Ascending aorta (tissue), 2 donors: ENCODE measurements at regions not wholly inside any gene's neighbourhood (a gene's known extent, or its start where the extent isn't known, plus 50 kb on each side); places are given as distances from the start of the nearest gene placed in this dataset.

Source experiments
- DNase-seq, 2 donors: peaks; one replicate each; pipeline ENCODE4 v3.0.0-alpha.2; 2019; ENCODE audit warnings: low spot score in 2 of 2
- H3K27ac ChIP-seq, 2 donors: fragments of 200-600 bp; sonication (generic); one replicate each; pipeline ENCODE4 v1.5.1; 2016 to 2017; ENCODE audit warnings: mild to moderate bottlenecking in 1 of 2
- H3K27me3 ChIP-seq: fragments of 200-600 bp; sonication (generic); one replicate; pipeline ENCODE4 v1.5.1; 2017
- H3K36me3 ChIP-seq, 2 donors: fragments of 200-600 bp; sonication (generic); one replicate each; pipeline ENCODE4 v1.5.1; 2016
- H3K4me1 ChIP-seq, 2 donors: fragments of 200-600 bp; sonication (generic); one replicate each; pipeline ENCODE4 v1.5.1; 2016 to 2017; ENCODE audit warnings: mild to moderate bottlenecking in 1 of 2
- H3K4me3 ChIP-seq, 2 donors: fragments of 200-600 bp; sonication (generic); one replicate each; pipeline ENCODE4 v1.5.1; 2016 to 2017; ENCODE audit warnings: mild to moderate bottlenecking in 1 of 2
- H3K9me3 ChIP-seq, 2 donors: fragments of 200-600 bp; sonication (generic); one replicate each; pipeline ENCODE4 v1.5.1; 2016
- intact Hi-C: fragments of 100-400 bp; cut with DNase I; formaldehyde crosslinking; loops from one replicate; pipeline ENCODE4 v1.15.1; 2023
- TF ChIP-seq, protein P1 (sequence below), 3 experiments: fragments of 200-600 bp in 2 of 3; fragments of 450-650 bp in 1 of 3; sonication (generic) in 2 of 3; IDR thresholded peaks; one replicate each; pipeline ENCODE4 v1.5.1; 2016 to 2019; ENCODE audit warnings: antibody characterized with exemption in 3 of 3, mild to moderate bottlenecking in 1 of 3, moderate library complexity in 1 of 3

DNA sequence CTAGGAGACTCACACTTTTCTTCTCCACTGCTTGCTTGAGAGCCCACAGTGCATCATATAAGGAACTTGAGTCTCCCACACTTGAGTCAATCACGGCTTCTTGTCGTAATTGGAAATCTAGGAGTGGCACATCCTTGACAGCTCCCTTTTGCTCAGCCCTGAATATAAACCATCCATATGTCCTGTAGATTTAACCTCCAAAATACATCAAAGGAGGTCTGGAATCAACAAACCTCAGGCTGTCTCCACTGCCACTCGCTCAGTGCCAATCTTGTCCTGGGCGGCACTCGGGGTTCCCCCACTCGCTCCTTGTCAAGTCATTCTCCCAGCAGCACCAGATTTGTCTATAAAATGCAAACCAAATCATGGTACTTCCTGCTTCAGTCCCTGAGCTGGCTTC lies 84.4 kb upstream of the UQCRFS1 start:
- H3K9me3 ChIP-seq: no peaks in the 10 kb centered on the region
- no peak overlapping the region for H3K27ac ChIP-seq
- TF ChIP-seq, protein P1, sequence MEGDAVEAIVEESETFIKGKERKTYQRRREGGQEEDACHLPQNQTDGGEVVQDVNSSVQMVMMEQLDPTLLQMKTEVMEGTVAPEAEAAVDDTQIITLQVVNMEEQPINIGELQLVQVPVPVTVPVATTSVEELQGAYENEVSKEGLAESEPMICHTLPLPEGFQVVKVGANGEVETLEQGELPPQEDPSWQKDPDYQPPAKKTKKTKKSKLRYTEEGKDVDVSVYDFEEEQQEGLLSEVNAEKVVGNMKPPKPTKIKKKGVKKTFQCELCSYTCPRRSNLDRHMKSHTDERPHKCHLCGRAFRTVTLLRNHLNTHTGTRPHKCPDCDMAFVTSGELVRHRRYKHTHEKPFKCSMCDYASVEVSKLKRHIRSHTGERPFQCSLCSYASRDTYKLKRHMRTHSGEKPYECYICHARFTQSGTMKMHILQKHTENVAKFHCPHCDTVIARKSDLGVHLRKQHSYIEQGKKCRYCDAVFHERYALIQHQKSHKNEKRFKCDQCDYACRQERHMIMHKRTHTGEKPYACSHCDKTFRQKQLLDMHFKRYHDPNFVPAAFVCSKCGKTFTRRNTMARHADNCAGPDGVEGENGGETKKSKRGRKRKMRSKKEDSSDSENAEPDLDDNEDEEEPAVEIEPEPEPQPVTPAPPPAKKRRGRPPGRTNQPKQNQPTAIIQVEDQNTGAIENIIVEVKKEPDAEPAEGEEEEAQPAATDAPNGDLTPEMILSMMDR (IDR thresholded peaks at IDR 0.05): no peak
- no peak overlapping the region for H3K4me3 ChIP-seq
- no peak for DNase-seq
- no peaks in the 10 kb centered on the region for H3K4me1 ChIP-seq
- no peaks in the 10 kb centered on the region for H3K27me3 ChIP-seq
- no peaks in the 10 kb centered on the region for H3K36me3 ChIP-seq
- intact Hi-C loops: no loop called here

DNA sequence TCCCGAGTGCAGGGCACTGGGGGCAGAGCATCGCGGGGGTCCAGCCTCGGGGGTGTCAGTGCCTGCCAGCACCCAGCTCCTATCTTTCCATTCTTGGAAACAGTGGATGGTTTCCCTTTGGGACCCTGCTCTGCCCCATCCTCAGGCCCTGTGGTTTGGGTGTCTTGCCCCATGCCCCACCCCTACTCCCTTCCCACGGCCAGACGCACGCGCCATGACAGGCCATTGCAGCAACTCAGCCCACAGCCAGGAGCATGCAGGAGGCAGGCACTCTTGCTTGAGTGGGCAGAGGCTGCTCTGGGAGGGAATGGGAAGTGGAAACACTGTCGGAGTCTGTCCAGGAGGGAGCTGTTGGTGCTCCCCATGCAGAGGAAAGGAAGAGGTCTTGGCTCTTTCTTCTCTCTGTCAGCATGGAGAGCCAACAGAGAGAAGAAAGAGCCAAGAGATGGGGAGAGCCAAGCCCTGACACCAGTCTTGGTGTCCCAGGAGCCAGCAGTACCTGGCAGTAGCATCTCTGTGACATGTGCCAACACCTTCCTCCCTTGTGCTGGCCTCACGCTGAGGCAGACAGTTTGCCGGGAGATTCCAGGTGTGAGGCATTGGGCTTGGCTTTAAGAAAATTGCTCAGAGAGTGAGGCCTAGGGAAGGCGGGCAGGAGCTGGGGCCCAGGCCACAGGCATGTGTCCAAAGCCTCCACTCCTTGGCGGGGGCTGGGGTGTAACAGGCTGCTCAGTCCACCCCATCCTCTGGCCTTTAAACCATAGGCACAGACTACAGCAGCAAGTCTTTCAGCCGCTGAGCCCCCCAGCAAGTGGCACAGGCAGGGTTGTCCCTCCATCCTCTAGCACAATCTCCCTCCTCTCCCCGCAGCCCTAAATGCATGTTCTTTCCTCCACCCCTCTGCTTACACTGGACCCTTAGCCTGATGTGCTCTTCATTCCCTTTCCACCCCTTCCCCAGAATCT lies 86.7 kb upstream of the UQCRFS1 start:
- H3K4me3 ChIP-seq: no peak overlapping the region
- no peaks in the 10 kb centered on the region for H3K36me3 ChIP-seq
- no peaks in the 10 kb centered on the region for H3K9me3 ChIP-seq
- no peaks in the 10 kb centered on the region for H3K27me3 ChIP-seq
- intact Hi-C loops: no loop called here
- no peak overlapping the region for H3K27ac ChIP-seq
- TF ChIP-seq, protein P1 (IDR thresholded peaks at IDR 0.05): no peak
- no peaks in the 10 kb centered on the region for H3K4me1 ChIP-seq
- DNase-seq: no peak

DNA sequence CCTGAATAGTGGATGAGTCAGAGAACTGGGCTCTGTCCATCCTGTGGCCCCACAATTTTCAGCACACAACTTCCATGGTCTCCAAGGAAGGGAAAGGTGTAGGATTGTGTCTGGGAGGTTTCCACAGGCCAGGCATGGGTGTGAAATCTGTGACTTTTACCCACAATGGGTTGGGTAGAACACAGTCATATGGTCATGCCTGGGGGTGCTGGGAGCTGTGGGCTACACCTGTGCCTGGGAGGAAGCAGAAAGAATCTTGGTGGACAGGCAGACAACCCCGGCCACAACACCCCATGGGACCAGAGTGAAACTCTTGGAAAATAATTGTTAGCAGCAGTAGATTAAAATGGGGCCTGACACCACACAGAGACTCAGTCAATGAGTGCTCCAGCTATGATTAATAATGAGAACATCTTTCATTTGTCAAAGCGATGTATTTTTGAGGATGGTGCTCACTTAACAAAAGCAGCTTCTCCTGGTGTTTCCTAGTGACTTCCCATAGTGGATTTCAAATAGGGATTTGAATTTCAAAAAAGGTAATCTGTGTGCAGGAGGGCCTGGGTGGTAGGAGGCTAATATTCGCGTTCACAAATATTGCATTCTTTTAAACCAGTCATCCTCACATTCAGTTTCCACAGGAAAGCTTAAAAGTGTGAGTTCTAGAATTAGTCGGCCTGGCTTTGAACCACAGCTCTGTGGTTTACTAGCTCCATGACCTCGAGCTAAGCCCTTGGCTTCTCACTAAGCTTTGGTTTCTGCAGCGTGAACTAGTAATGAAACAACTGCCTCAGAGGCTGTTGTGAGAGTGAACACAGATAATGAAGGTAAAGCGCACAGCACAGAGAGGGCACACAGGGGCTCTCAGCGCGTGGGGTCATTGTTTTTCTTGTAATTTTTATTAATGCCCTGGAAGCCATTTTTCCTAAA lies 89.3 kb upstream of the UQCRFS1 start:
- TF ChIP-seq, protein P1 (IDR thresholded peaks at IDR 0.05): no peak
- Histone ChIP-seq H3K4me3 (no peak overlapping the region), H3K4me1 (no peaks in the 10 kb centered on the region), H3K27me3 (no peaks in the 10 kb centered on the region), H3K27ac (no peak overlapping the region), H3K36me3 (no peaks in the 10 kb centered on the region), H3K9me3 (no peaks in the 10 kb centered on the region)
- intact Hi-C loops: no loop called here
- no peak for DNase-seq

DNA sequence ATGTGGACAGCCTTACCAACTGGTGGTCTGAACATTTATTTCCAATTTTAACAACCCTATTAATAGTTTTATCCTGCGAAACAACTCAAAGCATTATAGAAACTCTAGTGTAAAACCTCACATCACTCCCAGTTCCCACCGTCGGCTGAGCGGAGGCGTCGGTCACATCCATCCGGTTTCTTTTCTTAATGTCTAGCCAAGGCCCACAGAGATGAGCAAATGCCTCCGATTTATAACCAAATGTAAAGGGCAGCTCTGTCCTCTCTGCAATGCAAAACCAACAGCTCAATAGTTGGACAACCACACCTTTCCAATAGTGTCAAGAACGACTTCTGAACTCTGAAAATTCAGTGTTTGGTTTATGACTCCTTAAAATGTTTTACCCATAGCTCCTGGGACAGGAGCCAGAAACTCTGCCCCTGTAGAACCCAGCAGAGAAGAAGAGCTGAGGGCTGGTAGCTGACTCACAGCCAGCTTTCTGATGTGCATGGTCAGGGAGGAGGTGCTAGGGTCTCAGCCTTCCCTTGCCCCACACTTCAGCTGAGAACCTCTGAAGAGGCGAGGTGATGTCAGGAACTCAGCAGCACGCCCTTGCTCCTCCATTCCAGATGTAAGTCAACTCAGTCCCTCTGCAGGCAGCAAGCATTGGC lies 90.2 kb upstream of the UQCRFS1 start:
- Histone ChIP-seq H3K9me3 (no peaks in the 10 kb centered on the region), H3K4me1 (no peaks in the 10 kb centered on the region), H3K27me3 (no peaks in the 10 kb centered on the region), H3K27ac (no peak overlapping the region), H3K36me3 (no peaks in the 10 kb centered on the region), H3K4me3 (no peak overlapping the region)
- TF ChIP-seq, protein P1 (IDR thresholded peaks at IDR 0.05): no peak
- intact Hi-C loops: no loop called here
- DNase-seq: no peak

DNA sequence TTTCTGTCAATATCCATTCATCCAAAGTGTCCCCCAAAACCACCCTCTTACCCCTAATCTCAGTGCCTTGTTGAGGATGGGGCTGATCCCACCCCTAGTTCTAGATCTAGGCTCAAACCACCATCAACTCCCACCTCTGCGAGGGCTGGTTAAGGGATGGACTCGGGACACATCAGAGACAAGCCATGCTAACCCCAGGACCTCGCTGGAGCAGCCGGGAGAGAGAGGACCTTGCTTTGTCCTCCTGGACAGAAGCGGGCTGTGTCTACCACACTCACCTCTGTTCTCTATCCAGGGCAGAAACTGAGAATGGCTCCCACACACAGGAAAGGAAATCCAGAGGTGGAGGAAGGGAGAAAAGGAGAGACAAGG lies 90.8 kb upstream of the UQCRFS1 start:
- Histone ChIP-seq H3K4me1 (no peaks in the 10 kb centered on the region), H3K4me3 (no peak overlapping the region), H3K36me3 (no peaks in the 10 kb centered on the region), H3K27me3 (no peaks in the 10 kb centered on the region), H3K9me3 (no peaks in the 10 kb centered on the region), H3K27ac (no peak overlapping the region)
- intact Hi-C loops: no loop called here
- TF ChIP-seq, protein P1 (IDR thresholded peaks at IDR 0.05): no peak
- no peak for DNase-seq
